Type B pancreatic cell (in vitro differentiated cells): ENCODE measurements at regions not wholly inside any gene's neighbourhood (a gene's known extent, or its start where the extent isn't known, plus 50 kb on each side); places are given as distances from the start of the nearest gene placed in this dataset.
"Not testable (repeated sequence)": the region's sequence is repeated elsewhere in the genome, so short reads cannot be mapped to it uniquely, and the experiment has no call there.

Source experiments
- DNase-seq: peaks from one replicate; pipeline ENCODE4 v3.0.0; 2021; ENCODE audit warnings: mixed read lengths; ENCODE audit not compliant: unreplicated experiment; ENCODE audit errors: extremely low spot score
- H3K27ac Mint-ChIP-seq: 2 replicates; pipeline ENCODE4 v1.8.0; 2021; ENCODE audit warnings: mild to moderate bottlenecking, mixed read lengths
- H3K27me3 Mint-ChIP-seq: 2 replicates; pipeline ENCODE4 v1.8.0; 2021; ENCODE audit warnings: mixed read lengths
- H3K36me3 Mint-ChIP-seq: 2 replicates; pipeline ENCODE4 v1.8.0; 2021; ENCODE audit warnings: mixed read lengths
- H3K4me1 Mint-ChIP-seq: one replicate; pipeline ENCODE4 v1.8.0; 2021; ENCODE audit warnings: mixed read lengths; ENCODE audit not compliant: unreplicated experiment
- H3K4me3 Mint-ChIP-seq: 2 replicates; pipeline ENCODE4 v1.8.0; 2021; ENCODE audit warnings: mild to moderate bottlenecking, mixed read lengths
- H3K9me3 Mint-ChIP-seq: 2 replicates; pipeline ENCODE4 v1.8.0; 2021; ENCODE audit warnings: mixed read lengths
- CTCF ChIP-seq: fragments of 200-600 bp; sonication (generic); conservative IDR thresholded peaks from 2 replicates; pipeline ENCODE4 v1.5.0; 2021; ENCODE audit warnings: antibody characterized with exemption, mild to moderate bottlenecking

- Mint-ChIP-seq H3K36me3 (no peaks in the 10 kb centered on the region), H3K9me3 (no peaks in the 10 kb centered on the region), H3K27me3 (peaks cover 24% of the 10 kb centered on the region), H3K27ac (no peak overlapping the region), H3K4me1 (no peaks in the 10 kb centered on the region), H3K4me3 (no peak overlapping the region)
- no peak for DNase-seq
- TF ChIP-seq CTCF, result no peak
Measured at GRCh38 chr1:90817399-90817798, 100.3 kb upstream of the BARHL2 start.

DNA sequence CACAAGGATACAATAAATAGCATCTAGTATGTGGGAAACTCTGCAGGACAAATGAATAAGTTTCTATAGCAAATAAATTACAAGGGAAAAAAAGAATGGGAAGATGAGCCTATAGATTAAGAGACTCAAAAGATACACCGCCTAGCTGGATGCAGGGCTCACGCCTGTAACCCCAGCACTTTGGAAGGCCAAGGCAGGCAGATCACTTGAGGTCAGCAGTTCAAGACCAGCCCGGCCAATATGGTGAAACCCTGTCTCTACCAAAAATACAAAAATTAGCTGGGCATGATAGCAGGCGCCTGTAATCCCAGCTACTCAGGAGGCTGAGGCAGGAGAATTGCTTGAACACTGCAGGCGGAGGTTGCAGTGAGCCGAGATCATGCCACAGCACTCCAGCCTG lies 95.1 kb upstream of the BARHL2 start:
- not testable (repeated sequence) for H3K9me3 Mint-ChIP-seq, H3K27ac Mint-ChIP-seq, H3K4me1 Mint-ChIP-seq, DNase-seq, H3K4me3 Mint-ChIP-seq, H3K36me3 Mint-ChIP-seq
- peaks cover 16% of the 10 kb centered on the region for H3K27me3 Mint-ChIP-seq

DNA sequence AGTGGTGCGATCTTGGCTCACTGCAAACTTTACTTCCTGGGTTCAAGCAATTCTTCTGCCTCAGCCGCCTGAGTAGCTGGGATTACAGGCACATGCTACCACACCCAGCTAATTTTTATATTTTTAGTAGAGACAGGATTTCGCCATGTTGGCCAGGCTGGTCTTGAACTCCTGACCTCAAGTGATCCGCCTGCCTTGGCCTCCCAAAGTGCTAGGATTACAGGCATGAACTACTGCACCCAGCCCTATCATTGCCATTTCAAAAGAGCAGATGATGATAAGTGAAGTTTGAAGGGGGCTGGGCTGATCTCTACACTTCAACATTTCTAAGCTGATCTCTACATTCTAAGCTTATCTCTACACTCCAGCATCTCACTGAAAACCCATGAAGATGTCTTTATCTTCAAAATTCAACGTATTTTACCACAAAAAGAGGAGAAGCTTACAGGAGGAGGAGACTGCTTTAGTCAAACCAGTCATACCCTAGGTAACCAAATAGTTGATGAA lies 94.4 kb upstream of the BARHL2 start:
- H3K27ac Mint-ChIP-seq, H3K9me3 Mint-ChIP-seq, H3K4me1 Mint-ChIP-seq, H3K27me3 Mint-ChIP-seq, H3K4me3 Mint-ChIP-seq, H3K36me3 Mint-ChIP-seq, DNase-seq: not testable (repeated sequence)

GRCh38 chr1:90810681-90811080 lies 93.6 kb upstream of the BARHL2 start:
- H3K4me1 Mint-ChIP-seq, result peaks cover 3% of the 10 kb centered on the region
- H3K4me3 Mint-ChIP-seq, result no peak overlapping the region
- H3K27ac Mint-ChIP-seq, result no peak overlapping the region
- no peaks in the 10 kb centered on the region for H3K36me3 Mint-ChIP-seq
- no peak for DNase-seq
- no peak for TF ChIP-seq CTCF
- H3K27me3 Mint-ChIP-seq, result peaks cover 2% of the 10 kb centered on the region
- H3K9me3 Mint-ChIP-seq, result peaks cover 4% of the 10 kb centered on the region

DNA sequence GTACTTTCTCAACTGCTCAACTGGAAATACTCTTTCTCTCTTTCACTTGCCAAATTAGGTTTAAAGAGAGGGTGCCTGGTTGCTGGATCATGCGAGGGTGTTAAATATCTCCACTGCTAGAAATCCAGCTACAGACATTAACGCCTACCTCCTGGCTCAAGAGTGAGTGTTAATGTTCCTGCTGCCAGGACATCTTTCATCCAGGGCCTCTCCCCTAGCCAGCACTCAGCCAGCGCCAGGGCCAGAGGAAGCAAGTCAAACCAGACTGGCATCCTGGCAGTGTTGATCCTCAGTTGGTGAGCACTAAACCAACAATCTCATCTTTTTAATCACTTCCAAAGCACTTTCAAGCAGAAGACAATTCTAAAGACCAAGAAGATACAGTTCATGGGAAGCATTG lies 92.9 kb upstream of the BARHL2 start:
- no peak overlapping the region for H3K4me3 Mint-ChIP-seq
- peaks cover 4% of the 10 kb centered on the region for H3K9me3 Mint-ChIP-seq
- H3K27ac Mint-ChIP-seq, result no peak overlapping the region
- H3K36me3 Mint-ChIP-seq, result no peaks in the 10 kb centered on the region
- TF ChIP-seq CTCF, result no peak
- H3K27me3 Mint-ChIP-seq, result peaks cover 7% of the 10 kb centered on the region
- H3K4me1 Mint-ChIP-seq, result peaks cover 3% of the 10 kb centered on the region
- DNase-seq, result no peak

- TF ChIP-seq CTCF, result no peak
- Mint-ChIP-seq H3K27me3 (peaks cover 10% of the 10 kb centered on the region), H3K4me1 (peaks cover 3% of the 10 kb centered on the region), H3K27ac (no peak overlapping the region), H3K4me3 (no peak overlapping the region), H3K36me3 (no peaks in the 10 kb centered on the region), H3K9me3 (peaks cover 4% of the 10 kb centered on the region)
- DNase-seq, result no peak
Measured at GRCh38 chr1:90809093-90809492, 92.0 kb upstream of the BARHL2 start.

- peaks cover 3% of the 10 kb centered on the region for H3K4me1 Mint-ChIP-seq
- no peak overlapping the region for H3K4me3 Mint-ChIP-seq
- peaks cover 18% of the 10 kb centered on the region for H3K27me3 Mint-ChIP-seq
- H3K27ac Mint-ChIP-seq, result no peak overlapping the region
- TF ChIP-seq CTCF, result no peak
- no peak for DNase-seq
- H3K36me3 Mint-ChIP-seq, result no peaks in the 10 kb centered on the region
- peaks cover 9% of the 10 kb centered on the region for H3K9me3 Mint-ChIP-seq
Measured at GRCh38 chr1:90807329-90807728, 90.2 kb upstream of the BARHL2 start.
